ENCODE measurements at regions not wholly inside any gene's neighbourhood (a gene's known extent, or its start where the extent isn't known, plus 50 kb on each side); places are given as distances from the start of the nearest gene placed in this dataset.

GRCh38 chr7:28266402-28266801 is 85.8 kb upstream of the JAZF1 start:
- Histone ChIP-seq H3K27me3 (replicated peaks; ENCODE audit: control insufficient read depth, insufficient read depth, low read length) (peaks cover 4% of the 10 kb centered on the region), H3K9me3 (ENCODE audit: control insufficient read depth, low read length) (no peaks in the 10 kb centered on the region), H3K9ac (ENCODE audit: low read length) (no peak overlapping the region), H3K4me1 (ENCODE audit: control insufficient read depth, insufficient read depth, low read length) (no peaks in the 10 kb centered on the region), H3K36me3 (ENCODE audit: control insufficient read depth, insufficient read depth, low read length, severe bottlenecking) (no peaks in the 10 kb centered on the region), H3K4me3 (ENCODE audit: low read length) (no peak overlapping the region)
- no peak for DNase-seq (ENCODE audit: low read depth)

DNA sequence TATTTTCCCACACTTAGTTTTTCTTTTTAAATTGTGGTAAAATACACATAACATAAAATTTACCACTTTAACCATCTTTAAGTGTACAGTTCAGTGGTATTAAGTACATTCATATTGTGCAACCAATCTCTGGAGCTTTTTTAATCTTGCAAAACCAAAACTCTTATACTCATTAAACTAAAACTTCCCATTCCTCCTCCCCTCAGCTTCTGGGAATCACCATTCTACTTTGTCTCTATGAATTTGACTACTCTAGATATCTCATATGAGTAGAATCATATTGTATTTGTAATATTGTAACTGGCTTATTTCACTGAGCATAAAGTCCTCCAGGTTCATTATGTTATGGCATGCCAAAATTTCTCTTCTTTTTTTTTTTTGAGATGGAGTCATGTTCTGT is 86.4 kb upstream of the JAZF1 start:
- Histone ChIP-seq H3K9me3 (ENCODE audit: control insufficient read depth, low read length) (no peaks in the 10 kb centered on the region), H3K4me1 (ENCODE audit: control insufficient read depth, insufficient read depth, low read length) (no peaks in the 10 kb centered on the region), H3K4me3 (ENCODE audit: low read length) (no peak overlapping the region), H3K27me3 (replicated peaks; ENCODE audit: control insufficient read depth, insufficient read depth, low read length) (no peaks in the 10 kb centered on the region), H3K36me3 (ENCODE audit: control insufficient read depth, insufficient read depth, low read length, severe bottlenecking) (no peaks in the 10 kb centered on the region), H3K9ac (ENCODE audit: low read length) (no peak overlapping the region)
- no peak for DNase-seq (ENCODE audit: low read depth)

DNA sequence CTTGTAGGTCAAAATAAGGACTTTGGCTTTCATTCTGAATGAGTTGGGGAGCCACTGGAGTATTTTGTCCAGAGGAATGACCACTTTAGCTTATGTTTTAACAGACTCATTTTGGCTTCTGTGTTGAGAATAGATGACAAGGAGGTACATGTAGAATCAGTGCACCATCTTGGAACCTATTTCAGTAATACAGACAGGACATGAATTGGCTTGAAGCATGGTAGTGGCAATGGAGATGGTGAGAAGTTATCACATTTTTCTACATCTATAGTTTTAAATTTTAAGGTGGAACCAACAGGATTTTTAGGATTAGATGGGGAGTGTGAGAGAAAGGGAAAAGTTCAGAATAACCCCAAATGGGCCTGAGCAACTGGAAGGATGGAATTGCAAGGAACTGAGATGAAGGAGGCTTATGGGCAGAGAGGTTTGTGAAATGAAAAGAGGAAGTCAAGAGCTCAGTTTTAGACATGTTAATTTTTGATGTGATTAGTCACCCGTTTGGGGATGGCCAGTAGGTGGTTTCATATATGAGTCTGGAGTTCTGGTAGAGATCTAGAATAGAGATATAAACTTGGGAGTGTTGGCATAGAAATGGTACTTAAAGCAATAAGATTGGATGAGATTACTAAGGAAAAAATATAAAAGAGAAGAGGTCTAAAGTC is 89.2 kb upstream of the JAZF1 start:
- H3K9me3 ChIP-seq (ENCODE audit: control insufficient read depth, low read length) = no peaks in the 10 kb centered on the region
- DNase-seq (ENCODE audit: low read depth) = no peak
- no peaks in the 10 kb centered on the region for H3K27me3 ChIP-seq (replicated peaks; ENCODE audit: control insufficient read depth, insufficient read depth, low read length)
- peaks cover 3% of the 10 kb centered on the region for H3K4me1 ChIP-seq (ENCODE audit: control insufficient read depth, insufficient read depth, low read length)
- no peak overlapping the region for H3K4me3 ChIP-seq (ENCODE audit: low read length)
- no peak overlapping the region for H3K9ac ChIP-seq (ENCODE audit: low read length)
- H3K36me3 ChIP-seq (ENCODE audit: control insufficient read depth, insufficient read depth, low read length, severe bottlenecking) = no peaks in the 10 kb centered on the region

GRCh38 chr7:28270536-28270935 is 89.9 kb upstream of the JAZF1 start:
- peaks cover 3% of the 10 kb centered on the region for H3K4me1 ChIP-seq (ENCODE audit: control insufficient read depth, insufficient read depth, low read length)
- H3K9ac ChIP-seq (ENCODE audit: low read length) = no peak overlapping the region
- no peak for DNase-seq (ENCODE audit: low read depth)
- no peaks in the 10 kb centered on the region for H3K36me3 ChIP-seq (ENCODE audit: control insufficient read depth, insufficient read depth, low read length, severe bottlenecking)
- H3K27me3 ChIP-seq (replicated peaks; ENCODE audit: control insufficient read depth, insufficient read depth, low read length) = no peaks in the 10 kb centered on the region
- no peak overlapping the region for H3K4me3 ChIP-seq (ENCODE audit: low read length)
- no peaks in the 10 kb centered on the region for H3K9me3 ChIP-seq (ENCODE audit: control insufficient read depth, low read length)

- DNase-seq (ENCODE audit: low read depth) = peak; percentile 83
- peak overlapping the region; percentile 69 for H3K4me3 ChIP-seq (ENCODE audit: low read length)
- H3K4me1 ChIP-seq (ENCODE audit: control insufficient read depth, insufficient read depth, low read length) = peaks cover 9% of the 10 kb centered on the region
- H3K9ac ChIP-seq (ENCODE audit: low read length) = peak overlapping the region; percentile 39
- H3K36me3 ChIP-seq (ENCODE audit: control insufficient read depth, insufficient read depth, low read length, severe bottlenecking) = no peaks in the 10 kb centered on the region
- H3K9me3 ChIP-seq (ENCODE audit: control insufficient read depth, low read length) = no peaks in the 10 kb centered on the region
- H3K27me3 ChIP-seq (replicated peaks; ENCODE audit: control insufficient read depth, insufficient read depth, low read length) = no peaks in the 10 kb centered on the region
Measured at GRCh38 chr7:28272461-28272877, 91.9 kb upstream of the JAZF1 start.

GRCh38 chr7:28276298-28276697 is 95.7 kb upstream of the JAZF1 start:
- Histone ChIP-seq H3K9ac (ENCODE audit: low read length) (no peak overlapping the region), H3K4me1 (ENCODE audit: control insufficient read depth, insufficient read depth, low read length) (peaks cover 9% of the 10 kb centered on the region), H3K27me3 (replicated peaks; ENCODE audit: control insufficient read depth, insufficient read depth, low read length) (no peaks in the 10 kb centered on the region), H3K4me3 (ENCODE audit: low read length) (no peak overlapping the region), H3K9me3 (ENCODE audit: control insufficient read depth, low read length) (no peaks in the 10 kb centered on the region), H3K36me3 (ENCODE audit: control insufficient read depth, insufficient read depth, low read length, severe bottlenecking) (no peaks in the 10 kb centered on the region)
- peak; percentile 59 for DNase-seq (ENCODE audit: low read depth)

DNA sequence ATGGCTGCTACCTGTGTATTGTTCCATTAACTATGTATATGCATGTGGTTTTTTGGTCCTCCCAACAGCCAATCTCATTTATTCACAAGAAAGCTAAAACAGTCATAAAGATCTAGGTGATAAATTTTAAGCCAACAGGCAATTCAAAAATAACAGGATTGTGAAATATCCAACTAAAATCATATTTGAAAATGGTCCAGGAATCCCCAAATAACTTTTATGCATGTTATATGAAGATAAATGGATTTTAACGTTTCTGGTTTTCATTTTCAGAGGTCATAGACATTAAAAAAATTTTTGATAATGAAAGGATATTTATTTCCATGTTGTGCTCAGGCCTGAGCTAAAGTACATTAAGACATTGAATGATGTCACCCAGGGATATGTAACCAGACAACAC is 96.8 kb upstream of the JAZF1 start:
- Histone ChIP-seq H3K36me3 (ENCODE audit: control insufficient read depth, insufficient read depth, low read length, severe bottlenecking) (no peaks in the 10 kb centered on the region), H3K27me3 (replicated peaks; ENCODE audit: control insufficient read depth, insufficient read depth, low read length) (no peaks in the 10 kb centered on the region), H3K9me3 (ENCODE audit: control insufficient read depth, low read length) (no peaks in the 10 kb centered on the region), H3K4me1 (ENCODE audit: control insufficient read depth, insufficient read depth, low read length) (peaks cover 6% of the 10 kb centered on the region), H3K4me3 (ENCODE audit: low read length) (no peak overlapping the region), H3K9ac (ENCODE audit: low read length) (no peak overlapping the region)
- peak; percentile 37 for DNase-seq (ENCODE audit: low read depth)

DNA sequence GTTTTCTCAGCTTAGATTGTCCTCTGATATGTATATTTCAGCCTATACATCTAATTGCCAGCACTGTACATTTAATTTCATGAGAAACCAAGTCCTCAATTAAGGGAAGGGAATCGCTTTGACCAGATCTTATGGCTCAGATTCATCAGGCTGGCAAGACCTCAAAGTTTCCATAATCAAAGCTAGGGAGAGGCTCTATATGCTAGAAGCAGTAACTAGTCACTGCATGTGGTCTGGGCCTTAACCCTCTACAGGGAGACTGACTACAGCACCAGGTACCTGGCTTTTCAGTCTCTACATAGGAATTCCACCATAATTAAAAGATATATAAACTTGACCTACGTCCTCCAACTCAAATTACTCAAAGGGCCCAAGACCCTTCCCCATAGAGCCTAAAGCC is 97.4 kb upstream of the JAZF1 start:
- Histone ChIP-seq H3K9ac (ENCODE audit: low read length) (no peak overlapping the region), H3K4me3 (ENCODE audit: low read length) (no peak overlapping the region), H3K27me3 (replicated peaks; ENCODE audit: control insufficient read depth, insufficient read depth, low read length) (no peaks in the 10 kb centered on the region), H3K4me1 (ENCODE audit: control insufficient read depth, insufficient read depth, low read length) (peaks cover 6% of the 10 kb centered on the region), H3K36me3 (ENCODE audit: control insufficient read depth, insufficient read depth, low read length, severe bottlenecking) (no peaks in the 10 kb centered on the region), H3K9me3 (ENCODE audit: control insufficient read depth, low read length) (no peaks in the 10 kb centered on the region)
- no peak for DNase-seq (ENCODE audit: low read depth)

GRCh38 chr7:28280516-28280915 is 99.9 kb upstream of the JAZF1 start:
- Histone ChIP-seq H3K9me3 (ENCODE audit: control insufficient read depth, low read length) (no peaks in the 10 kb centered on the region), H3K4me3 (ENCODE audit: low read length) (no peak overlapping the region), H3K9ac (ENCODE audit: low read length) (no peak overlapping the region), H3K36me3 (ENCODE audit: control insufficient read depth, insufficient read depth, low read length, severe bottlenecking) (no peaks in the 10 kb centered on the region), H3K4me1 (ENCODE audit: control insufficient read depth, insufficient read depth, low read length) (peaks cover 6% of the 10 kb centered on the region), H3K27me3 (replicated peaks; ENCODE audit: control insufficient read depth, insufficient read depth, low read length) (no peaks in the 10 kb centered on the region)
- DNase-seq (ENCODE audit: low read depth) = no peak

DNA sequence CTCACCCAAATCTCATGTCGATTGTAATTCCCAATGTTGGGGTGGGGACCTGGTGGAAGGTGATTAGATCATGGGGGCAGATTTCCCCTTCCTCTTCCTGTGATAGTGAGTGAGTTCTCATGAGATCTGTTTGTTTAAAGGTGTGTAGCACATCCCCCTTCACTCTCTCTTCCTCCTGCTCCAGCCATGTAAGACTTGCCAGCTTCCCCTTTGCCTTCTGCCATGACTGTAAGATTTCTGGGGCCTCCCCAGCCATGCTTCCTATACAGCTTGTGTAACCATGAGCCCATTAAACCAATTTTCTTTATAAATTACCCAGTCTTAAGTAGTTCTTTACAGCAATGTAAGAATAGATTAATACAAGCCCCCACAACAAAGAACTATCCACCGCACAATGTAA is 109.9 kb upstream of the JAZF1 start:
- DNase-seq (ENCODE audit: low read depth) = no peak
- no peak overlapping the region for H3K9ac ChIP-seq (ENCODE audit: low read length)

DNA sequence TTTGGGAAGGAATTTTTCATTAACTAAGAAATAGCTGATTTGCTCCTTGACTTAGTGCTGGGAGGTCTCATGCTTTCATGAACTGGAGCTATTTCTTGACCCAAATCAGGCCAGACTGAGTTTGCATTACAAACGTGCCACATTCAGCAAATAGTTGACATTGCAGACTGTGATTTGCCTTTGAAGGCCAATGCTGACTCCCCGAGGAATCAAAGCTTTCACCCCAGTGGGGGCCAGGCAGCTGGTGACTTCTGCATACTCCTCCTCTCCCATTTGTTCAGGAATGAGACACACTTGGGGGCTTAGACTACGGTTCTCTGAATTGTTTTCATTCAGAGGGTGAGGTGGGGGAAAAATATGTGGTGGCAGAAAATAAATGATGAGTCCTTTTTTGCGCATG is 111.0 kb upstream of the JAZF1 start:
- DNase-seq (ENCODE audit: low read depth) = no peak
- Histone ChIP-seq H3K36me3 (ENCODE audit: control insufficient read depth, insufficient read depth, low read length, severe bottlenecking) (no peaks in the 10 kb centered on the region), H3K4me1 (ENCODE audit: control insufficient read depth, insufficient read depth, low read length) (peaks cover 9% of the 10 kb centered on the region), H3K27me3 (replicated peaks; ENCODE audit: control insufficient read depth, insufficient read depth, low read length) (no peaks in the 10 kb centered on the region), H3K9ac (ENCODE audit: low read length) (no peak overlapping the region), H3K9me3 (ENCODE audit: control insufficient read depth, low read length) (no peaks in the 10 kb centered on the region), H3K4me3 (ENCODE audit: low read length) (no peak overlapping the region)

More for the DNA sequence above, 109.9 kb upstream of the JAZF1 start:
- Histone ChIP-seq H3K9me3 (ENCODE audit: control insufficient read depth, low read length) (no peaks in the 10 kb centered on the region), H3K4me1 (ENCODE audit: control insufficient read depth, insufficient read depth, low read length) (peaks cover 9% of the 10 kb centered on the region), H3K4me3 (ENCODE audit: low read length) (no peak overlapping the region), H3K27me3 (replicated peaks; ENCODE audit: control insufficient read depth, insufficient read depth, low read length) (no peaks in the 10 kb centered on the region), H3K36me3 (ENCODE audit: control insufficient read depth, insufficient read depth, low read length, severe bottlenecking) (no peaks in the 10 kb centered on the region)

Measured in adipocyte (in vitro differentiated cells).